Activated CD4-positive, alpha-beta memory T cell treated with anti-CD3 and anti-CD28 coated beads for 36 hours (primary cell): ENCODE measurements at regions not wholly inside any gene's neighbourhood (a gene's known extent, or its start where the extent isn't known, plus 50 kb on each side); places are given as distances from the start of the nearest gene placed in this dataset.

Source experiments
- CTCF ChIA-PET: fragments of 350-600 bp; sonication (Branson Sonifier 250); formaldehyde crosslinking; loops from one replicate; lab custom pipeline; 2021; ENCODE audit warnings: antibody characterized with exemption, inconsistent platforms; lab: Charles Lee
- POLR2A ChIA-PET: fragments of 350-600 bp; sonication (Branson Sonifier 250); formaldehyde crosslinking; loops from one replicate; lab custom pipeline; 2021; ENCODE audit warnings: antibody characterized with exemption; lab: Charles Lee
- DNase-seq: peaks from one replicate; pipeline ENCODE4 v3.0.0-alpha.2; 2020
- H3K27ac Mint-ChIP-seq: one replicate; pipeline ENCODE4 v1.8.0; 2021; ENCODE audit warnings: mixed read lengths
- H3K27me3 Mint-ChIP-seq: one replicate; pipeline ENCODE4 v1.8.0; 2021; ENCODE audit warnings: mixed read lengths
- H3K36me3 Mint-ChIP-seq: one replicate; pipeline ENCODE4 v1.8.0; 2021; ENCODE audit warnings: mixed read lengths
- H3K4me1 Mint-ChIP-seq: one replicate; pipeline ENCODE4 v1.8.0; 2021; ENCODE audit warnings: low read depth, mixed read lengths
- H3K4me3 Mint-ChIP-seq: one replicate; pipeline ENCODE4 v1.8.0; 2021; ENCODE audit warnings: mild to moderate bottlenecking, mixed read lengths
- H3K9me3 Mint-ChIP-seq: one replicate; pipeline ENCODE4 v1.8.0; 2021; ENCODE audit warnings: mixed read lengths
- intact Hi-C: fragments of 100-400 bp; cut with micrococcal nuclease; formaldehyde crosslinking; loops from one replicate; pipeline ENCODE4 v1.15.1; 2023

- Mint-ChIP-seq H3K4me1 (no peaks in the 10 kb centered on the region), H3K27me3 (peaks cover 9% of the 10 kb centered on the region), H3K4me3 (no peak overlapping the region), H3K9me3 (peaks cover 10% of the 10 kb centered on the region), H3K36me3 (no peaks in the 10 kb centered on the region), H3K27ac (no peak overlapping the region)
- CTCF ChIA-PET, result no interaction called here
- intact Hi-C loops, result loop anchor here (10.0 kb wide), 1 partner anchor 739 kb away; no protein-coding TSS in a partner anchor
- POLR2A ChIA-PET, result no interaction called here
- no peak for DNase-seq
These were observed 661.9 kb downstream of the ETS1 start for GRCh38 chr11:127925475-127925874.

- Mint-ChIP-seq H3K4me1 (peaks cover 6% of the 10 kb centered on the region), H3K4me3 (no peak overlapping the region), H3K27ac (no peak overlapping the region), H3K9me3 (peaks cover 32% of the 10 kb centered on the region), H3K36me3 (no peaks in the 10 kb centered on the region), H3K27me3 (peaks cover 18% of the 10 kb centered on the region)
- ChIA-PET POLR2A (no interaction called here), CTCF (interaction anchor here (1.0 kb wide), 1 partner anchor 76 kb away, joined by 3 read pairs; no protein-coding TSS in a partner anchor)
- intact Hi-C loops, result loop anchor here (1.0 kb wide), 1 partner anchor 24 kb away; no protein-coding TSS in a partner anchor
- peak; percentile 39 for DNase-seq
These were observed 668.0 kb downstream of the ETS1 start for GRCh38 chr11:127919206-127920000.

DNA sequence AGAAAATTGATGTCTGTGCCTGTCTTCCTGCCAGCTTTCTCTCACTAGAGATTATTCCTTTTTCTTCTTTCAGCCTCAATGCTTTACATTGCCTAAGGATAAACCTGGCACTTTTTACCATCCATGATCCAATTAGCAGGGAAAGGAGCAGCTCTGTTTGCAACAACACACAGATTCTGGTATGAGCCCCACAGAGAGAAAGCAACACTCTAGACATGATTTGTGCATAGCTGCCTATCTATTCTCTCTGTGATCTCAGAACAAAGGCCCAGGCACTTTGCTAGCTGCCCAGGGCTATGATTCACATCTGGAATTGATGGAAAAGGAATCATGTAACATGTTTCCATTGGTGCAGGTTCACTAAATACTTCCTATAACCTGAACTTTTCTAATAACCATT, 685.0 kb downstream of the ETS1 start:
- ChIA-PET CTCF (no interaction called here), POLR2A (no interaction called here)
- Mint-ChIP-seq H3K36me3 (no peaks in the 10 kb centered on the region), H3K9me3 (no peaks in the 10 kb centered on the region), H3K4me3 (no peak overlapping the region), H3K27me3 (no peaks in the 10 kb centered on the region), H3K27ac (no peak overlapping the region), H3K4me1 (no peaks in the 10 kb centered on the region)
- intact Hi-C loops, result no loop called here
- no peak for DNase-seq

DNA sequence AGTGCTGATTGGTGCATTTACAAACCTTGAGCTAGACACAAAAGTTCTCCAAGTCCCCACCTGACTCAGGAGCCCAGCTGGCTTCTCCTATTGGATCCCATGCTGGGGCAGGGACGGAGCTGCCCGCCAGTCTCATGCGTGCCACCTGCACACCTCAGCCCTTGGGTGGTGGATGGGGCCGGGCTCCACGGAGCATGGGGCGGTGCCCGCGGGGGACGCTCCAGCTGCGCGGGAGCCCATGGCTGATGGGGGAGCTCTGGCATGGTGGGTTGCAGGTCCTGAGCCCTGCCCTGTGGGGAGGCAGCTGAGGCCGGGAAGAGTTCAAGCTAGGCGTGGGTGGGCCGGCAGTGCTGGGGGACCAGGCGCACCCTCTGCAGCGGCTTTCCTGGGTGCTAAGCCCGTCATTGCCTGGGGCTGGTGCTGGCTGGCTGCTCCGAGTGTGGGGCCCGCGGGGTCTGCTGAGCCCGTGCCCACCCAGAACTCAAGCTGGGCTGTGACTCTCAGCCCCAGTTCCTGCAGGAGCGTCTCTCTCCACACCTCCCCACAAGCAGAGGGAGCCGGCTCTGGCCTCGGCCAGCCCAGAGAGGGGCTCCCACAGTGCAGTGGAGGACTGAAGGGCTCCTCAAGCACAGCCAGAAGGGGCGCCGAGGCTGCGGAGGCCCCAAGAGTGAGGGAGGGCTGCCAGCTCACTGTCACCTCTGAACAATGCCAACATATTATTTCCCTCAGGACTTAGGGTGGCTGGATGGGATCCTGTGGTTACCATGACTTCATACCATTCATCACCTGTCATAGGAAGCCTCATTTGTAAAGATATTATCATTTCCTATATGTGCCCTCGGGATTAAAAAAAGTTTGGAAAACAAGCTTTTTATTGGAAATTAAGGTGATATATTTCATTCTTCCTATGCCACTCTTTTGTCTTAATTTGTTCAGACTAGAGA, 688.7 kb downstream of the ETS1 start:
- ChIA-PET POLR2A (interaction anchor here (0.5 kb wide), 1 partner anchor 1449 kb away, joined by 3 read pairs; no protein-coding TSS in a partner anchor), CTCF (no interaction called here)
- Mint-ChIP-seq H3K4me1 (no peaks in the 10 kb centered on the region), H3K27ac (no peak overlapping the region), H3K27me3 (no peaks in the 10 kb centered on the region), H3K9me3 (no peaks in the 10 kb centered on the region), H3K36me3 (no peaks in the 10 kb centered on the region), H3K4me3 (no peak overlapping the region)
- intact Hi-C loops, result no loop called here
- DNase-seq, result no peak

- DNase-seq, result no peak
- Mint-ChIP-seq H3K9me3 (no peaks in the 10 kb centered on the region), H3K4me1 (no peaks in the 10 kb centered on the region), H3K4me3 (no peak overlapping the region), H3K36me3 (no peaks in the 10 kb centered on the region), H3K27ac (no peak overlapping the region), H3K27me3 (peaks cover 3% of the 10 kb centered on the region)
- intact Hi-C loops, result no loop called here
- POLR2A ChIA-PET, result no interaction called here
- CTCF ChIA-PET, result no interaction called here
These were observed 691.6 kb downstream of the ETS1 start for GRCh38 chr11:127895776-127896175.

- no peaks in the 10 kb centered on the region for H3K36me3 Mint-ChIP-seq
- DNase-seq, result no peak
- H3K4me3 Mint-ChIP-seq, result no peak overlapping the region
- intact Hi-C loops, result no loop called here
- ChIA-PET CTCF (no interaction called here), POLR2A (no interaction called here)
- H3K4me1 Mint-ChIP-seq, result no peaks in the 10 kb centered on the region
- no peaks in the 10 kb centered on the region for H3K9me3 Mint-ChIP-seq
- peaks cover 4% of the 10 kb centered on the region for H3K27me3 Mint-ChIP-seq
- H3K27ac Mint-ChIP-seq, result no peak overlapping the region
These were observed 693.0 kb downstream of the ETS1 start for GRCh38 chr11:127894316-127894715.

DNA sequence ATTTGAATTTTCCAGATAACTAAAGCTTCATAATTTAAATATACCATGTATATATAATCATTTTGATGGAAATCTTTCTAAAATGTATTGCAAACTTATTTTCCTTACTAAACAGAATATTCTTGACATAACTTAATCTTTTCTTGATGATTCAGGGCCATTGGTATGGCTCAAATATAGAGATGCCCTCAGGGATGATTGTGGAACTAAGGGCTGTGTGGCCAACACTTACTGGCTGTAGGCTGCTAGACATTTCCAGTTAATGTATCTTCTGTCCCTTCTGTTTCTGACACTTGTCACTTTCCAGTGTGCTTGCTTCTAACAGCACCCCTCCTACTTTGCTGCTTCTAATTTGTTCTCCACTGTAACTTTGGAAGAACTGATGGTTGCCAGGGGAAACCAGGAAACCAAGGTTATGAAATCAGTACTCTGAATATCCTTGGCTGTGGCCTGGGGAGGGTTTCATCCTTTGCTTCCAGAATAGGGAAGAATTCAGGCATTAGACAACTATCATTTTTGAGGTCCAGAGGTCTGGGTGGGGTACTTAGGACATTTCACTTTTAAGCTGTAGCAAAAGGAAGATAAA, 697.2 kb downstream of the ETS1 start:
- Mint-ChIP-seq H3K27me3 (peaks cover 6% of the 10 kb centered on the region), H3K36me3 (no peaks in the 10 kb centered on the region), H3K4me3 (no peak overlapping the region), H3K27ac (no peak overlapping the region), H3K9me3 (peaks cover 11% of the 10 kb centered on the region), H3K4me1 (no peaks in the 10 kb centered on the region)
- intact Hi-C loops, result no loop called here
- DNase-seq, result no peak
- CTCF ChIA-PET, result no interaction called here
- POLR2A ChIA-PET, result no interaction called here

DNA sequence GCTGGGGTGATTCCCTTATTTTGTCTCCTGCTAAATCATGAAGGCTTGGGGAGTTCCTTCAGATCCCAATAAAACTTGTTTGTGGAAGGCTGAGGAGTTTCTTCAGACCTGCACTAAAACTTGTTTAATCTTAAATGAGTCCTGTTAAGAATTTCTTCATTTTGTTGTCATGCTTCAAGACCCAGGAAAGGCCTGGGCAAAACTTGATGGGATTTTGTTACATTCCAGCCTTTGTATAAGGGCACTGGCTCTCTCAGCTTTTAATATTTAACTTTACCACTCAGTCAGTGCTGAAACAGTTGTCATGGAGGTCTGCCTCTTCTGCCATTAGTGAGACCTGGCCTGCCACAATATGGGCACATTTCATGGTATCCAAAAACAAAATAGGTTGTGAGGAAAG, 699.0 kb downstream of the ETS1 start:
- Mint-ChIP-seq H3K27me3 (peaks cover 6% of the 10 kb centered on the region), H3K27ac (no peak overlapping the region), H3K36me3 (no peaks in the 10 kb centered on the region), H3K4me3 (no peak overlapping the region), H3K9me3 (peaks cover 11% of the 10 kb centered on the region), H3K4me1 (no peaks in the 10 kb centered on the region)
- POLR2A ChIA-PET, result no interaction called here
- intact Hi-C loops, result no loop called here
- CTCF ChIA-PET, result no interaction called here
- no peak for DNase-seq

DNA sequence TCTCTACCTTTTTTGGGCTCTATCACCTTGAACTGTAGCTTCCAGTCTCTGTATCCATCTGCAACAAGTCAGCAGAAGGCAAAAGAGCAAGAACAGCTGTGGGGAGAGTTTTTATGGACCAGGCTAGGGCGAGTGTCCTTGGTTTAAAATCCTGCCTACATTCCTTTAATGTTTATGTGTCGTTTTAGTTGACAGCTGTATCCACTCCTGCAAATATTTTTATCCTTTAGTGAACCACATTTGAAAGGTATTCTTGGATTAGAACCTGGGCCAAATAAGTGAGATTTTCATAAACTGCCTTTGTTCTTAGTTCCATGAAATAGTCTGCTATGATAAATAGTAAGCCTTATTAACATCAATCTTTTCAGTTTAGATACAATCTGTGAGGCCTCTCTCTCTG, 712.2 kb downstream of the ETS1 start:
- no peaks in the 10 kb centered on the region for H3K9me3 Mint-ChIP-seq
- POLR2A ChIA-PET, result no interaction called here
- H3K4me1 Mint-ChIP-seq, result no peaks in the 10 kb centered on the region
- H3K4me3 Mint-ChIP-seq, result no peak overlapping the region
- no peak overlapping the region for H3K27ac Mint-ChIP-seq
- CTCF ChIA-PET, result no interaction called here
- no peaks in the 10 kb centered on the region for H3K36me3 Mint-ChIP-seq
- intact Hi-C loops, result no loop called here
- H3K27me3 Mint-ChIP-seq, result peaks cover 7% of the 10 kb centered on the region
- DNase-seq, result no peak

GRCh38 chr11:127873478-127873877, 713.9 kb downstream of the ETS1 start:
- H3K9me3 Mint-ChIP-seq, result no peaks in the 10 kb centered on the region
- no peaks in the 10 kb centered on the region for H3K36me3 Mint-ChIP-seq
- intact Hi-C loops, result no loop called here
- CTCF ChIA-PET, result interaction anchor here (0.5 kb wide), 1 partner anchor 34 kb away, joined by 3 read pairs; no protein-coding TSS in a partner anchor
- no peak overlapping the region for H3K27ac Mint-ChIP-seq
- peaks cover 4% of the 10 kb centered on the region for H3K27me3 Mint-ChIP-seq
- no peak overlapping the region for H3K4me3 Mint-ChIP-seq
- DNase-seq, result no peak
- no peaks in the 10 kb centered on the region for H3K4me1 Mint-ChIP-seq
- POLR2A ChIA-PET, result no interaction called here

DNA sequence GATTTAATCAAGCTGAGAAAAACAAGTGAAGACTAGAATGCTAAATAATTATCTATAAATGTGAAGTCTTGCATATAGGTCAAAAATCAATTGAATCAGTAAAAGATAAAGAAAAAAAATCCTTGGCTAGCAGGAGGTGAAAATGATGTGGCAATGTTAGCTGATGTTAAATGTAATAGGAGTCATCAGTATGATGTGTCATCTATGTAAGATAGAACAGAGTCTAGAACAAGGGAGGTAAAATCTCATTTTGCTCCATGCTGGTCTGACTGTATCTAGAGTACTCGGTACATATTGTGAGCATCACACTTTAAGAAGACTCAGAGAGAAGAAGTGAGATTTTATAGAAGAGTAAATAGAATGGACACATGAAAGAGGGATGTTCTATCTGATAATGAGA, 721.2 kb downstream of the ETS1 start:
- no peaks in the 10 kb centered on the region for H3K4me1 Mint-ChIP-seq
- H3K4me3 Mint-ChIP-seq, result no peak overlapping the region
- CTCF ChIA-PET, result no interaction called here
- POLR2A ChIA-PET, result no interaction called here
- DNase-seq, result no peak
- H3K27ac Mint-ChIP-seq, result no peak overlapping the region
- H3K27me3 Mint-ChIP-seq, result peaks cover 2% of the 10 kb centered on the region
- no peaks in the 10 kb centered on the region for H3K36me3 Mint-ChIP-seq
- H3K9me3 Mint-ChIP-seq, result no peaks in the 10 kb centered on the region
- intact Hi-C loops, result no loop called here

DNA sequence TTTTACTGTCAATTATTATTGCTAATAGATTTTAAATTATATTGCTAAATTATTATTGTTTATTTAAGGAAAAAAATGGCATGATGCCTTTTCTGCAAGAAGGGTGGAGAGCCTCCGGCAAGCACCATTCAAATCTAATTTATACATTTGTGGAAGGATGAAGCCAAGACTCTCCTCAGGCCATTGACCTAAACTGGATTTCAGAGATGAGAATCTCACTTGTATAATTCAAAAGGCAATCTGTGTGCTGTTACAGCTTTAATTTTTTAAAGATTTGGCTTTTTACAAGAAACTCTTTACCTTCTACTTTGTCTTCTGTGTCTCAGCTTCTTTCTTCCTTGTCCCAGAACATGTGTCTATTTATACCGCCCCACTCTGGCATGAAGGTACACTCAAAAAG, 722.5 kb downstream of the ETS1 start:
- POLR2A ChIA-PET, result no interaction called here
- H3K27me3 Mint-ChIP-seq, result peaks cover 2% of the 10 kb centered on the region
- no peaks in the 10 kb centered on the region for H3K4me1 Mint-ChIP-seq
- CTCF ChIA-PET, result no interaction called here
- H3K36me3 Mint-ChIP-seq, result no peaks in the 10 kb centered on the region
- intact Hi-C loops, result no loop called here
- H3K9me3 Mint-ChIP-seq, result no peaks in the 10 kb centered on the region
- H3K4me3 Mint-ChIP-seq, result no peak overlapping the region
- H3K27ac Mint-ChIP-seq, result no peak overlapping the region
- DNase-seq, result no peak
